Fibroblast of lung (primary cell): ENCODE measurements at regions not wholly inside any gene's neighbourhood (a gene's known extent, or its start where the extent isn't known, plus 50 kb on each side); places are given as distances from the start of the nearest gene placed in this dataset.

ENCODE experiments used
- CTCF ChIP-seq, 2 donors: IDR thresholded peaks in 1 of 2; conservative IDR thresholded peaks in 1 of 2; 1 replicate in 1 of 2; 2 replicates in 1 of 2; pipeline ENCODE4 v1.5.1; 2011 to 2012; ENCODE audit warnings: low read length in 2 of 2, control low read depth in 1 of 2, inconsistent platforms in 1 of 2, low read depth in 1 of 2, mild to moderate bottlenecking in 1 of 2
- EZH2 ChIP-seq: IDR thresholded peaks from 2 replicates; pipeline ENCODE4 v1.5.1; 2012; ENCODE audit warnings: low read length, control low read depth, mild to moderate bottlenecking; ENCODE audit errors: missing control alignments

GRCh38 chr5:14016549-14016948, 72.1 kb upstream of the DNAH5 start:
- no peak for TF ChIP-seq CTCF (conservative IDR thresholded peaks at IDR 0.05 in 1 of 2, IDR thresholded peaks at IDR 0.05 in 1 of 2; ENCODE audit: low read depth in 1 of 2, low read length in 2 of 2)
- no peak for TF ChIP-seq EZH2
